ENCODE measurements at regions not wholly inside any gene's neighbourhood (a gene's known extent, or its start where the extent isn't known, plus 50 kb on each side); places are given as distances from the start of the nearest gene placed in this dataset.

GRCh38 chr6:109237077-109237985 is 142.0 kb downstream of the CEP57L1 start:
- no peak for TF ChIP-seq CTCF (IDR thresholded peaks at IDR 0.05)
- no peak for TF ChIP-seq POLR2A (IDR thresholded peaks at IDR 0.05)

All from adrenal gland (tissue), 5 donors.